Retinal pigment epithelial cell (primary cell): ENCODE measurements at regions not wholly inside any gene's neighbourhood (a gene's known extent, or its start where the extent isn't known, plus 50 kb on each side); places are given as distances from the start of the nearest gene placed in this dataset.

Source experiments
- DNase-seq: peaks from one replicate; pipeline ENCODE4 v3.0.0-alpha.2; 2010; ENCODE audit warnings: low read depth
- H3K4me3 ChIP-seq: 2 replicates; pipeline ENCODE4 v1.5.1; 2011; ENCODE audit warnings: mild to moderate bottlenecking, low read length, control low read depth, moderate library complexity
- CTCF ChIP-seq: conservative IDR thresholded peaks from 2 replicates; pipeline ENCODE4 v1.5.1; 2011; ENCODE audit warnings: low read depth, low read length, control low read depth, inconsistent platforms

DNA sequence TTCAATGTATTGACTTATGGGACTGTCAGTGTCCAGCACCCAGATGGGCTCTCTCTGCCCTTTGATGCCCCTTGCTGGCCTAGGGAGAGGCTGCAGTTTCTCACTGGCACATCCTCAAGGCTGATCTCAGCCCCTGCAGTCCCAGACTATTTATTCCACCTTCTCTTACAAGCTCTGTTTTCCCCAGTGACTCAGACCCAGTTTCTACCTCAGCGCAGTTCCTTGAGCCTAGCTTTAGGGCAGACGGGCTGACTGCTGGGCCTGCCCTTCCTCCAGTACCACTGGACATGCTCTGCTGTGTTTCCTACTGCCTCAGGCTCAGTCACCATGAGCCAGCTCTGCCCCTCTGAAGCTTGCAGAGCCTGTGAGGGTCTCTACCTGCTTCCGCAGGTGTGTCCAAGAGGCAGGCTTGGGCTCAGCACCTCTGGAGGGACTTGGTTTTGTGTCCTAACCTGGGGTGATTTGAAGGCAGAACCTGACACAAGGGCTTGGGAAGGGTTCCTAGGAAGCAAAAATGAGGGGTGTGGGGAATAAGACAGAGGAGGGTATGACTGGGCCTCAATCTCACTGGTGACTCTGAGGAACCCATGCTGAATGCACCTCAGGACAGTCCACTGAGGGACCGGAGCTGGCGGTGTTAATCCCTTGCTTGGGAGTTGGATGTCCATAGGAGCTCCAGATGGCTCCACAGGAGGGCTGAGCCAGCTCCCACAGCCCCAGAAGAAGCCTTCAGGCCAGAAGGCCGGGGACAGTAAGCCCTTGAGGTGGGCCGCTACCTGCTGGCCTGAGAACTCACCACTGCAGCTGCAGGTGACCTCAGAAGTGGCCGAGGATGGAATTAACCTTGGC is 689.9 kb downstream of the MATN1 start:
- DNase-seq: no peak
- no peak overlapping the region for H3K4me3 ChIP-seq
- no peak for TF ChIP-seq CTCF

GRCh38 chr1:30032302-30032701 is 691.1 kb downstream of the MATN1 start:
- no peak for TF ChIP-seq CTCF
- no peak overlapping the region for H3K4me3 ChIP-seq
- no peak for DNase-seq

- TF ChIP-seq CTCF: no peak
- DNase-seq: no peak
Measured at GRCh38 chr1:30029677-30030076, 693.7 kb downstream of the MATN1 start.

GRCh38 chr1:30028939-30029338 is 694.4 kb downstream of the MATN1 start:
- DNase-seq: no peak
- no peak for TF ChIP-seq CTCF

More at GRCh38 chr1:30029677-30030076, 693.7 kb downstream of the MATN1 start:
- H3K4me3 ChIP-seq: no peak overlapping the region

DNA sequence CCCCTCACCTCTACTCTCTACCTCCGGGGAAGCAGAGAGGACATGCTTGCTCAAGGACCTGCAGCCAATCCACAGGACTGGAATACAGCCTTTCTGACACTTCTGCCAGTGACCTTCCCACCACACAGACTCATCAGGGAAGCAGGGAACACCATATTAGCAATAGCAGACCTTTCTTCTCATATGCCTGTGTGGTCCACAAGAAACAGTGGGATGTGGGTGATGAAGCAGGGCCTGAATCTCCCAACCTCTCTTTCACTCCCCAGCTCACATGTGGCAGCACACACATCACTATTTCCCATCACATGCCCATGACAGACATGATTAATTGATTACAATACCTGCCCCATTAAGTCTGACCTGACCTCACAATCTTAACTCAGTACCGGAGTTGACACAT is 695.1 kb downstream of the MATN1 start:
- TF ChIP-seq CTCF: no peak
- H3K4me3 ChIP-seq: no peak overlapping the region
- DNase-seq: no peak

More at GRCh38 chr1:30028939-30029338, 694.4 kb downstream of the MATN1 start:
- no peak overlapping the region for H3K4me3 ChIP-seq

- no peak for DNase-seq
- no peak for TF ChIP-seq CTCF
- H3K4me3 ChIP-seq: no peak overlapping the region
Measured at GRCh38 chr1:30027247-30027646, 696.1 kb downstream of the MATN1 start.
